ENCODE measurements at regions not wholly inside any gene's neighbourhood (a gene's known extent, or its start where the extent isn't known, plus 50 kb on each side); places are given as distances from the start of the nearest gene placed in this dataset.

DNA sequence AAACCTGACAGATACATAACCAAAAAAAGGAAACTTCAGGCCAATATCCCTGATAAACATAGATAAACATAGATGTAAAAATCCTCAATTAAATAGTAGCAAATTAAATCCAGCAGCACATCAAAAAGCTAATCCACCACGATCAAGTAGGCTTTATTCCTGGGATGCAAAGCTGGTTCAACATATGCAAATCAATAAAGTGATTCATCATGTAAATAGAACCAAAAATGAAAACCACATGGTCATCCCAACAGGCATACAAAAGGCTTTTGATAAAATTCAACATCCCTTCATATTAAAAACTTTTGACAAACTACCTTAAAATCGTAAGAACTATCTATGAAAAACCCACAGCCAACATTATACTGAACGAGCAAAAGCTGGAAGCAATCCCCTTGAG, 882.2 kb downstream of the NTRK3 start:
- H3K9me2 ChIP-seq (ENCODE audit: insufficient read depth), result no peaks in the 10 kb centered on the region
- H3K4me1 ChIP-seq (ENCODE audit: control insufficient read depth in 1 of 2, insufficient read depth in 2 of 2, low read length in 2 of 2), result no peaks in the 10 kb centered on the region
- TF ChIP-seq YY1 (IDR thresholded peaks at IDR 0.05; ENCODE audit: extremely low read depth, insufficient replicate concordance, low read depth, low read length), result no peak
- TF ChIP-seq, protein P1, sequence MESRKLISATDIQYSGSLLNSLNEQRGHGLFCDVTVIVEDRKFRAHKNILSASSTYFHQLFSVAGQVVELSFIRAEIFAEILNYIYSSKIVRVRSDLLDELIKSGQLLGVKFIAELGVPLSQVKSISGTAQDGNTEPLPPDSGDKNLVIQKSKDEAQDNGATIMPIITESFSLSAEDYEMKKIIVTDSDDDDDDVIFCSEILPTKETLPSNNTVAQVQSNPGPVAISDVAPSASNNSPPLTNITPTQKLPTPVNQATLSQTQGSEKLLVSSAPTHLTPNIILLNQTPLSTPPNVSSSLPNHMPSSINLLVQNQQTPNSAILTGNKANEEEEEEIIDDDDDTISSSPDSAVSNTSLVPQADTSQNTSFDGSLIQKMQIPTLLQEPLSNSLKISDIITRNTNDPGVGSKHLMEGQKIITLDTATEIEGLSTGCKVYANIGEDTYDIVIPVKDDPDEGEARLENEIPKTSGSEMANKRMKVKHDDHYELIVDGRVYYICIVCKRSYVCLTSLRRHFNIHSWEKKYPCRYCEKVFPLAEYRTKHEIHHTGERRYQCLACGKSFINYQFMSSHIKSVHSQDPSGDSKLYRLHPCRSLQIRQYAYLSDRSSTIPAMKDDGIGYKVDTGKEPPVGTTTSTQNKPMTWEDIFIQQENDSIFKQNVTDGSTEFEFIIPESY (IDR thresholded peaks at IDR 0.05; ENCODE audit: extremely low read depth, insufficient replicate concordance, low read length), result no peak
- TF ChIP-seq CTCF (IDR thresholded peaks at IDR 0.05 in 2 of 3, conservative IDR thresholded peaks at IDR 0.05 in 1 of 3; ENCODE audit: borderline replicate concordance in 1 of 3, insufficient read depth in 1 of 3, low read depth in 2 of 3, low read length in 2 of 3), result no peak
- no peak for TF ChIP-seq ZFX (IDR thresholded peaks at IDR 0.05)
- no peak for TF ChIP-seq EGR1 (IDR thresholded peaks at IDR 0.05; ENCODE audit: low read depth)
- no peak for TF ChIP-seq EZH2 (IDR thresholded peaks at IDR 0.05)
- no TSS peak for BruUV-seq (replicated peaks)
- no peaks in the 10 kb centered on the region for H4K20me1 ChIP-seq (ENCODE audit: insufficient read depth)
- ChIA-PET RAD21 (ENCODE audit: low non-redundant PET in 1 of 2, low total read pairs in 2 of 2, uncharacterized antibody in 2 of 2, unreplicated experiment in 2 of 2) (no interaction called here), POLR2A (no interaction called here), CTCF (no interaction called here)
- no peaks in the 10 kb centered on the region for H3K79me2 ChIP-seq (ENCODE audit: insufficient read depth, low read length)
- H3K9ac ChIP-seq (ENCODE audit: low read length), result no peak overlapping the region
- H3K9me3 ChIP-seq (ENCODE audit: control insufficient read depth in 1 of 2, insufficient read depth in 1 of 2, low read depth in 1 of 2, low read length in 2 of 2), result peaks cover 3 to 11% of the 10 kb centered on the region in 2 experiments; a peak in 2 of 4 replicates
- DNase-seq (ENCODE audit: low read depth, low spot score) (no peak), ATAC-seq (no peak)
- intact Hi-C loops (cut with micrococcal nuclease), result no loop called here
- no peak overlapping the region for H3K27ac ChIP-seq (ENCODE audit: low read depth, low read length)
- H2AFZ ChIP-seq (ENCODE audit: low read depth, low read length, poor library complexity, severe bottlenecking), result no peak overlapping the region
- no peaks in the 10 kb centered on the region for H3K36me3 ChIP-seq (ENCODE audit: control insufficient read depth in 1 of 2, insufficient read depth in 2 of 2, low read length in 2 of 2)
- H3K4me2 ChIP-seq (ENCODE audit: low read length), result no peak overlapping the region
- no peak overlapping the region for H3K4me3 ChIP-seq (replicated peaks in 1 of 2; ENCODE audit: low read depth in 1 of 2, low read length in 2 of 2)
- no peaks in the 10 kb centered on the region for H3K27me3 ChIP-seq (ENCODE audit: insufficient read depth, low read length)
